OCI-LY3 (cell line): ENCODE measurements at regions not wholly inside any gene's neighbourhood (a gene's known extent, or its start where the extent isn't known, plus 50 kb on each side); places are given as distances from the start of the nearest gene placed in this dataset.
"Not testable (repeated sequence)": the region's sequence is repeated elsewhere in the genome, so short reads cannot be mapped to it uniquely, and the experiment has no call there.

ENCODE experiments used
- EZH2phosphoT487 ChIP-seq: fragments of 200-600 bp; shearing (Covaris generic); IDR thresholded peaks from 2 replicates; pipeline ENCODE4 v1.6.1; 2018; ENCODE audit warnings: antibody characterized with exemption, mixed run types, low read depth
- TF ChIP-seq, protein P1 (sequence below): fragments of 200-600, 300-600 bp; sonication (generic); IDR thresholded peaks from 2 replicates; pipeline ENCODE4 v1.5.1; 2014; ENCODE audit warnings: antibody characterized with exemption, low read length, low read depth

- TF ChIP-seq, protein P1, sequence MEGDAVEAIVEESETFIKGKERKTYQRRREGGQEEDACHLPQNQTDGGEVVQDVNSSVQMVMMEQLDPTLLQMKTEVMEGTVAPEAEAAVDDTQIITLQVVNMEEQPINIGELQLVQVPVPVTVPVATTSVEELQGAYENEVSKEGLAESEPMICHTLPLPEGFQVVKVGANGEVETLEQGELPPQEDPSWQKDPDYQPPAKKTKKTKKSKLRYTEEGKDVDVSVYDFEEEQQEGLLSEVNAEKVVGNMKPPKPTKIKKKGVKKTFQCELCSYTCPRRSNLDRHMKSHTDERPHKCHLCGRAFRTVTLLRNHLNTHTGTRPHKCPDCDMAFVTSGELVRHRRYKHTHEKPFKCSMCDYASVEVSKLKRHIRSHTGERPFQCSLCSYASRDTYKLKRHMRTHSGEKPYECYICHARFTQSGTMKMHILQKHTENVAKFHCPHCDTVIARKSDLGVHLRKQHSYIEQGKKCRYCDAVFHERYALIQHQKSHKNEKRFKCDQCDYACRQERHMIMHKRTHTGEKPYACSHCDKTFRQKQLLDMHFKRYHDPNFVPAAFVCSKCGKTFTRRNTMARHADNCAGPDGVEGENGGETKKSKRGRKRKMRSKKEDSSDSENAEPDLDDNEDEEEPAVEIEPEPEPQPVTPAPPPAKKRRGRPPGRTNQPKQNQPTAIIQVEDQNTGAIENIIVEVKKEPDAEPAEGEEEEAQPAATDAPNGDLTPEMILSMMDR: not testable (repeated sequence)
- TF ChIP-seq EZH2phosphoT487: not testable (repeated sequence)
Measured at GRCh38 chr4:49130724-49131123, 144.6 kb downstream of the CWH43 start.
